CD14-positive monocyte (primary cell): ENCODE measurements at regions not wholly inside any gene's neighbourhood (a gene's known extent, or its start where the extent isn't known, plus 50 kb on each side); places are given as distances from the start of the nearest gene placed in this dataset.

Source experiments
- DNase-seq, 3 donors: peaks; one replicate each; pipeline ENCODE4 v3.0.0-alpha.2; 2011 to 2022
- H2AFZ ChIP-seq: 2 replicates; pipeline ENCODE4 v1.6.0; 2012; ENCODE audit warnings: mild to moderate bottlenecking, low read depth, low read length, inconsistent platforms; ENCODE audit not compliant: insufficient read depth, poor library complexity, severe bottlenecking
- H3K27ac ChIP-seq, 2 donors: 1 replicate in 1 of 2; 2 replicates in 1 of 2; pipeline ENCODE4 v1.5.1; 2012 to 2013; ENCODE audit warnings: low read length in 2 of 2, control low read depth in 1 of 2, inconsistent platforms in 1 of 2, low read depth in 1 of 2, mild to moderate bottlenecking in 1 of 2
- H3K27me3 ChIP-seq, 2 donors: one replicate each; pipeline versions ENCODE4 v1.6.0 to v1.6.1; 2011 to 2013; ENCODE audit warnings: low read length in 2 of 2; ENCODE audit not compliant: control insufficient read depth in 2 of 2, insufficient read depth in 2 of 2
- H3K36me3 ChIP-seq, 2 donors: replicated peaks in 1 of 2; 1 replicate in 1 of 2; 2 replicates in 1 of 2; pipeline versions ENCODE4 v1.5.1 to v1.6.1; 2012 to 2013; ENCODE audit warnings: low read length in 2 of 2, control low read depth in 1 of 2, inconsistent platforms in 1 of 2, mild to moderate bottlenecking in 1 of 2; ENCODE audit not compliant: insufficient read depth in 2 of 2, control insufficient read depth in 1 of 2
- H3K4me1 ChIP-seq, 2 donors: 1 replicate in 1 of 2; 2 replicates in 1 of 2; pipeline versions ENCODE4 v1.5.1 to v1.6.1; 2012 to 2013; ENCODE audit warnings: low read length in 2 of 2, control low read depth in 1 of 2, inconsistent platforms in 1 of 2, mild to moderate bottlenecking in 1 of 2, moderate library complexity in 1 of 2; ENCODE audit not compliant: insufficient read depth in 2 of 2, control insufficient read depth in 1 of 2
- H3K4me2 ChIP-seq: replicated peaks from 2 replicates; pipeline ENCODE3; 2012; ENCODE audit warnings: low read length, moderate library complexity, mild to moderate bottlenecking; ENCODE audit not compliant: poor library complexity, severe bottlenecking; ENCODE audit errors: extremely low read depth
- H3K4me3 ChIP-seq, 3 experiments: fragments of 200-600 bp in 1 of 3; sonication (generic) in 1 of 3; replicated peaks in 1 of 3; 1 replicate in 2 of 3; 2 replicates in 1 of 3; pipeline ENCODE4 v1.5.1; 2011 to 2013; ENCODE audit warnings: low read length in 3 of 3, mild to moderate bottlenecking in 3 of 3, control low read depth in 2 of 3, low read depth in 2 of 3, inconsistent platforms in 1 of 3, moderate library complexity in 1 of 3
- H3K79me2 ChIP-seq: 2 replicates; pipeline ENCODE4 v1.6.0; 2012; ENCODE audit warnings: mild to moderate bottlenecking, control low read depth, inconsistent platforms, low read length, moderate library complexity; ENCODE audit not compliant: insufficient read depth
- H3K9ac ChIP-seq: 2 replicates; pipeline ENCODE4 v1.6.0; 2017; ENCODE audit warnings: low read length, mild to moderate bottlenecking; ENCODE audit not compliant: insufficient read depth, poor library complexity, severe bottlenecking
- H3K9me3 ChIP-seq, 2 donors: replicated peaks in 1 of 2; 1 replicate in 1 of 2; 2 replicates in 1 of 2; pipeline versions ENCODE4 v1.5.1 to v1.6.1; 2012 to 2013; ENCODE audit warnings: low read length in 2 of 2, control low read depth in 1 of 2; ENCODE audit not compliant: control insufficient read depth in 1 of 2, insufficient read depth in 1 of 2
- H4K20me1 ChIP-seq: 2 replicates; pipeline ENCODE4 v1.6.0; 2012; ENCODE audit warnings: mild to moderate bottlenecking, low read length, control low read depth, moderate library complexity; ENCODE audit not compliant: insufficient read depth
- H3K27ac Mint-ChIP-seq, 7 donors: one replicate each; pipeline ENCODE4 v1.8.0; 2020; ENCODE audit warnings: mild to moderate bottlenecking in 7 of 7, mixed read lengths in 7 of 7, moderate library complexity in 6 of 7, inconsistent platforms in 2 of 7
- H3K27me3 Mint-ChIP-seq, 3 donors: one replicate each; pipeline ENCODE4 v1.8.0; 2021 to 2022; ENCODE audit warnings: low read depth in 3 of 3, mild to moderate bottlenecking in 3 of 3, mixed read lengths in 3 of 3, moderate library complexity in 3 of 3, inconsistent platforms in 1 of 3
- H3K36me3 Mint-ChIP-seq, 2 donors: one replicate each; pipeline ENCODE4 v1.8.0; 2020; ENCODE audit warnings: mixed read lengths in 2 of 2, inconsistent platforms in 1 of 2, mild to moderate bottlenecking in 1 of 2
- H3K4me1 Mint-ChIP-seq: one replicate; pipeline ENCODE4 v1.8.0; 2020; ENCODE audit warnings: mild to moderate bottlenecking, mixed read lengths
- H3K4me3 Mint-ChIP-seq, 2 donors: one replicate each; pipeline ENCODE4 v1.8.0; 2020; ENCODE audit warnings: mild to moderate bottlenecking in 2 of 2, mixed read lengths in 2 of 2, moderate library complexity in 1 of 2
- H3K9me3 Mint-ChIP-seq, 7 donors: one replicate each; pipeline ENCODE4 v1.8.0; 2020 to 2022; ENCODE audit warnings: mixed read lengths in 7 of 7, mild to moderate bottlenecking in 6 of 7, moderate library complexity in 6 of 7, inconsistent platforms in 2 of 7
- CTCF ChIP-seq: fragments of 200-600 bp; IDR thresholded peaks from one replicate; pipeline ENCODE4 v1.8.0; 2022; ENCODE audit warnings: antibody characterized with exemption, mild to moderate bottlenecking
- WGBS: methylation state at CpG from one replicate; pipeline ENCODE4 v1.1.5; 2013; ENCODE audit warnings: missing lambda C conversion rate; ENCODE audit not compliant: insufficient coverage; 5-methylcytosine and 5-hydroxymethylcytosine counted together
- intact Hi-C, 2 donors: fragments of 100-400 bp; cut with micrococcal nuclease; formaldehyde crosslinking; loops; one replicate each; pipeline versions ENCODE4 v1.15.0 to v1.15.1; 2023

- Mint-ChIP-seq H3K9me3 (peaks cover 0 to 8% (median 2%) of the 10 kb centered on the region in 7 donors), H3K36me3 (no peaks in the 10 kb centered on the region), H3K4me1 (no peaks in the 10 kb centered on the region), H3K4me3 (no peak overlapping the region), H3K27ac (no peak overlapping the region), H3K27me3 (peaks cover 0 to 6% (median 0%) of the 10 kb centered on the region in 3 donors)
- Histone ChIP-seq H3K27ac (no peak overlapping the region), H3K9me3 (no peaks in the 10 kb centered on the region), H3K79me2 (no peaks in the 10 kb centered on the region), H3K36me3 (no peaks in the 10 kb centered on the region), H3K9ac (no peak overlapping the region), H3K4me2 (no peak overlapping the region), H3K27me3 (no peaks in the 10 kb centered on the region), H2AFZ (no peak overlapping the region), H3K4me3 (no peak overlapping the region), H4K20me1 (no peaks in the 10 kb centered on the region), H3K4me1 (no peaks in the 10 kb centered on the region)
- WGBS, result no CpG with 5 or more reads among the region's 4 CpGs
- intact Hi-C loops, result no loop called here
- DNase-seq, result no peak
- no peak for TF ChIP-seq CTCF
These were observed 382.3 kb upstream of the HTR2C start for GRCh38 chrX:114201622-114202021.

- Histone ChIP-seq H2AFZ (no peak overlapping the region), H3K4me2 (no peak overlapping the region), H3K9ac (no peak overlapping the region), H3K4me3 (no peak overlapping the region), H3K27ac (no peak overlapping the region), H4K20me1 (no peaks in the 10 kb centered on the region), H3K9me3 (peaks cover 0 to 9% of the 10 kb centered on the region in 2 donors), H3K36me3 (no peaks in the 10 kb centered on the region), H3K79me2 (no peaks in the 10 kb centered on the region), H3K4me1 (no peaks in the 10 kb centered on the region), H3K27me3 (no peaks in the 10 kb centered on the region)
- H3K4me3 Mint-ChIP-seq, result no peak overlapping the region
- H3K36me3 Mint-ChIP-seq, result no peaks in the 10 kb centered on the region
- no CpG with 5 or more reads among the region's 1 CpG for WGBS
- intact Hi-C loops, result no loop called here
- H3K27ac Mint-ChIP-seq, result no peak overlapping the region
- DNase-seq, result no peak
- peaks cover 2 to 14% (median 8%) of the 10 kb centered on the region in 7 donors for H3K9me3 Mint-ChIP-seq
- no peaks in the 10 kb centered on the region for H3K4me1 Mint-ChIP-seq
- no peak for TF ChIP-seq CTCF
- no peaks in the 10 kb centered on the region for H3K27me3 Mint-ChIP-seq
These were observed 402.7 kb upstream of the HTR2C start for GRCh38 chrX:114181195-114181594.
